ENCODE measurements at regions not wholly inside any gene's neighbourhood (a gene's known extent, or its start where the extent isn't known, plus 50 kb on each side); places are given as distances from the start of the nearest gene placed in this dataset.

- Histone ChIP-seq H3K4me1 (ENCODE audit: control insufficient read depth, extremely low read depth, insufficient read depth, low read length) (no peaks in the 10 kb centered on the region), H3K9me1 (replicated peaks; ENCODE audit: control insufficient read depth, extremely low read depth, insufficient read depth, low read length) (no peaks in the 10 kb centered on the region), H3K27ac (ENCODE audit: insufficient read depth, low read depth, low read length) (no peak overlapping the region), H4K20me1 (replicated peaks; ENCODE audit: control insufficient read depth, extremely low read depth, insufficient read depth, low read length) (no peaks in the 10 kb centered on the region), H3K9me3 (replicated peaks; ENCODE audit: control insufficient read depth, insufficient read depth, low read length) (peaks cover 6% of the 10 kb centered on the region), H3K79me2 (ENCODE audit: control insufficient read depth, insufficient read depth, low read length) (no peaks in the 10 kb centered on the region), H3K9ac (replicated peaks; ENCODE audit: extremely low read depth, insufficient read depth, low read length) (no peak overlapping the region), H3K4me3 (replicated peaks in 1 of 3; ENCODE audit: insufficient read depth in 1 of 3, low read depth in 1 of 3, low read length in 3 of 3) (no peak overlapping the region), H2AFZ (ENCODE audit: low read depth, low read length) (no peak overlapping the region), H3K4me2 (ENCODE audit: insufficient read depth, low read length) (no peak overlapping the region), H3K36me3 (ENCODE audit: control insufficient read depth in 2 of 2, extremely low read depth in 1 of 2, insufficient read depth in 2 of 2, low read length in 2 of 2) (no peaks in the 10 kb centered on the region), H3K27me3 (ENCODE audit: control insufficient read depth in 2 of 2, insufficient read depth in 2 of 2, low read length in 2 of 2) (no peaks in the 10 kb centered on the region)
- POLR2A ChIA-PET, result no interaction called here
- no peak for DNase-seq (ENCODE audit: low read depth, low spot score)
- dilution Hi-C loops (cut with MboI; ENCODE audit: extremely low pct_ligation_motif_present, low sequenced_read_pairs) (no loop called here), intact Hi-C loops (cut with micrococcal nuclease) (no loop called here)
- TF ChIP-seq MYC (IDR thresholded peaks at IDR 0.05; ENCODE audit: low read depth, low read length) (no peak), GATA2 (IDR thresholded peaks at IDR 0.05; ENCODE audit: insufficient read depth, insufficient read length, low read depth, low read length) (no peak), POLR2A (IDR thresholded peaks at IDR 0.05; ENCODE audit: low read depth, low read length) (no peak), FOS (IDR thresholded peaks at IDR 0.05; ENCODE audit: borderline replicate concordance, insufficient read depth, low read length) (no peak), EZH2 (IDR thresholded peaks at IDR 0.05; ENCODE audit: borderline replicate concordance, low read depth, low read length, severe bottlenecking) (no peak), JUN (IDR thresholded peaks at IDR 0.05; ENCODE audit: borderline replicate concordance, insufficient read depth, insufficient read length, low read depth) (no peak), POLR2AphosphoS5 (IDR thresholded peaks at IDR 0.05; ENCODE audit: insufficient read depth, low read depth, low read length) (no peak), CTCF (IDR thresholded peaks at IDR 0.05; ENCODE audit: extremely low read depth in 1 of 2, insufficient read depth in 1 of 2, low read depth in 1 of 2, low read length in 2 of 2) (no peak), MAX (IDR thresholded peaks at IDR 0.05; ENCODE audit: insufficient read depth, insufficient read length) (no peak)
- CTCF ChIA-PET, result no interaction called here
- FAIRE-seq, result no peak
- BruUV-seq (replicated peaks), result no TSS peak
Measured at GRCh38 chr10:106111246-106111645, 1053.3 kb downstream of the SORCS1 start.

Data from endothelial cell of umbilical vein (primary cell).